ENCODE measurements at regions not wholly inside any gene's neighbourhood (a gene's known extent, or its start where the extent isn't known, plus 50 kb on each side); places are given as distances from the start of the nearest gene placed in this dataset.

DNA sequence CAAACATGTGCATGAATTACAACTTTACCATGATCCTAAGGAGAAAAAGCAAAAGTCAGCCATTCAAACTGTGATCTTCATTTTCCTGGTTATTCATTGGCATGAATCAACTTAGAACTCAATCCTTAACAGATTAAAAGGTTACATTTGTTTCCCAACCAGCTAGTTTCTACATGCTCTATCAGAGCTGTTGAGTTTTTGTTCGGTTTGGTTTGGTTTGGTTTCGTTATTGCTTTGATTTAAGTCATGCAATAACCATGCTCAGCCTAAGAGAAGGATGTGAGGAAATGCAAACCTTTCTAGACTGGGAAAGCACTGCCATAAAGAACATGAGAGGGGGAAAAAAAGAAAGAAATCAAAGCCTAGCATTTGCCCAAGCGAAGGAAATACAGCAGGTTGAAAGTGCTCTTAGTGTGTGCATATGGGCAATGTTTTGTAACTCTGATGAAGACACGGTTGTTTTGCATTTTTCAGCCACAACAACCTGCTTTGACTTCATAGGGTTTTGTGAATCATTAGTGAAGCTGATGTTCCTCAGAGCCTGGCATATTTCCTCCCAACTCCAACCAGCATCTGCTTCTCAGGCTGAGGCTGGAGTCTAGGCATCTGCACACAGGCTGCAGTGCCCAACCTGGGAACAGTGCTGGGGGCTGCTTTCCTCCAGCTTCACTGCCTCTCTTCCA lies 234.3 kb downstream of the ZNF674 start:
- no peaks in the 10 kb centered on the region for H3K27me3 ChIP-seq (ENCODE audit: control insufficient read depth, insufficient read depth, low read length)
- TF ChIP-seq, protein P1, sequence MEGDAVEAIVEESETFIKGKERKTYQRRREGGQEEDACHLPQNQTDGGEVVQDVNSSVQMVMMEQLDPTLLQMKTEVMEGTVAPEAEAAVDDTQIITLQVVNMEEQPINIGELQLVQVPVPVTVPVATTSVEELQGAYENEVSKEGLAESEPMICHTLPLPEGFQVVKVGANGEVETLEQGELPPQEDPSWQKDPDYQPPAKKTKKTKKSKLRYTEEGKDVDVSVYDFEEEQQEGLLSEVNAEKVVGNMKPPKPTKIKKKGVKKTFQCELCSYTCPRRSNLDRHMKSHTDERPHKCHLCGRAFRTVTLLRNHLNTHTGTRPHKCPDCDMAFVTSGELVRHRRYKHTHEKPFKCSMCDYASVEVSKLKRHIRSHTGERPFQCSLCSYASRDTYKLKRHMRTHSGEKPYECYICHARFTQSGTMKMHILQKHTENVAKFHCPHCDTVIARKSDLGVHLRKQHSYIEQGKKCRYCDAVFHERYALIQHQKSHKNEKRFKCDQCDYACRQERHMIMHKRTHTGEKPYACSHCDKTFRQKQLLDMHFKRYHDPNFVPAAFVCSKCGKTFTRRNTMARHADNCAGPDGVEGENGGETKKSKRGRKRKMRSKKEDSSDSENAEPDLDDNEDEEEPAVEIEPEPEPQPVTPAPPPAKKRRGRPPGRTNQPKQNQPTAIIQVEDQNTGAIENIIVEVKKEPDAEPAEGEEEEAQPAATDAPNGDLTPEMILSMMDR (IDR thresholded peaks at IDR 0.05; ENCODE audit: low read depth, low read length), result no peak
- no peak for DNase-seq (ENCODE audit: low read depth, low spot score)
- ChIA-PET POLR2A (no interaction called here), CTCF (no interaction called here)
- no peak overlapping the region for H3K27ac ChIP-seq (ENCODE audit: low read depth, low read length)
- no peaks in the 10 kb centered on the region; the same call in 1 of the 2 replicates for H3K9me3 ChIP-seq (ENCODE audit: control insufficient read depth, insufficient read depth, low read length)
- no peak overlapping the region for H3K4me3 ChIP-seq (ENCODE audit: low read depth, low read length)

DNA sequence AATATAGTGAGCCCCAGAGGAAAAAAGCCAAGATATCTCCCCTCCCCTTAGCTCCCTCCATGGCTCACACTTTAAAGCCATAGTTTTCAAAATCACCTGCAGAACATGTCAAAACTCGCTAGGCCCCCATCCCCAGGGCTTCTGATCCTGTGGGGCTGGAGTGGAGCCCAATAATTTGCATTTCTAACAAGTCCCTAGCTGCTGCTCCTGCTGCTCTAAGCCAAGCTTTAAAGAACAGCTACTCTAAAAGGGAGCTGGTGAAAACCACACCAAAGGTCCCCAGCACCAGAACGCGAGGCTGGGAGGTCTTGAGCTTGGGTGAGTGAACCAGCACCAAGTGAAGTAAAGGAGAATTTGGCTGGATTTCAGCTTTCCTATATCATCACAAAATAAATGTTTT lies 237.1 kb downstream of the ZNF674 start:
- Histone ChIP-seq H3K9me3 (ENCODE audit: control insufficient read depth, insufficient read depth, low read length) (no peaks in the 10 kb centered on the region; the same call in 1 of the 2 replicates), H3K4me3 (ENCODE audit: low read depth, low read length) (no peak overlapping the region), H3K27ac (ENCODE audit: low read depth, low read length) (no peak overlapping the region), H3K27me3 (ENCODE audit: control insufficient read depth, insufficient read depth, low read length) (no peaks in the 10 kb centered on the region)
- TF ChIP-seq, protein P1 (IDR thresholded peaks at IDR 0.05; ENCODE audit: low read depth, low read length), result no peak
- ChIA-PET POLR2A (no interaction called here), CTCF (no interaction called here)
- no peak for DNase-seq (ENCODE audit: low read depth, low spot score)

GRCh38 chrX:46306103-46306502 lies 239.1 kb downstream of the ZNF674 start:
- POLR2A ChIA-PET, result no interaction called here
- Histone ChIP-seq H3K27ac (ENCODE audit: low read depth, low read length) (no peak overlapping the region), H3K27me3 (ENCODE audit: control insufficient read depth, insufficient read depth, low read length) (no peaks in the 10 kb centered on the region), H3K4me3 (ENCODE audit: low read depth, low read length) (no peak overlapping the region), H3K9me3 (ENCODE audit: control insufficient read depth, insufficient read depth, low read length) (no peaks in the 10 kb centered on the region; the same call in 1 of the 2 replicates)
- TF ChIP-seq, protein P1 (IDR thresholded peaks at IDR 0.05; ENCODE audit: low read depth, low read length), result no peak
- CTCF ChIA-PET, result no interaction called here
- no peak for DNase-seq (ENCODE audit: low read depth, low spot score)

- Histone ChIP-seq H3K4me3 (ENCODE audit: low read depth, low read length) (no peak overlapping the region), H3K27ac (ENCODE audit: low read depth, low read length) (no peak overlapping the region), H3K9me3 (ENCODE audit: control insufficient read depth, insufficient read depth, low read length) (no peaks in the 10 kb centered on the region; the same call in 1 of the 2 replicates), H3K27me3 (ENCODE audit: control insufficient read depth, insufficient read depth, low read length) (no peaks in the 10 kb centered on the region)
- TF ChIP-seq, protein P1 (IDR thresholded peaks at IDR 0.05; ENCODE audit: low read depth, low read length), result no peak
- POLR2A ChIA-PET, result no interaction called here
- DNase-seq (ENCODE audit: low read depth, low spot score), result no peak
- CTCF ChIA-PET, result no interaction called here
Observed at GRCh38 chrX:46305431-46305830, 239.8 kb downstream of the ZNF674 start.

DNA sequence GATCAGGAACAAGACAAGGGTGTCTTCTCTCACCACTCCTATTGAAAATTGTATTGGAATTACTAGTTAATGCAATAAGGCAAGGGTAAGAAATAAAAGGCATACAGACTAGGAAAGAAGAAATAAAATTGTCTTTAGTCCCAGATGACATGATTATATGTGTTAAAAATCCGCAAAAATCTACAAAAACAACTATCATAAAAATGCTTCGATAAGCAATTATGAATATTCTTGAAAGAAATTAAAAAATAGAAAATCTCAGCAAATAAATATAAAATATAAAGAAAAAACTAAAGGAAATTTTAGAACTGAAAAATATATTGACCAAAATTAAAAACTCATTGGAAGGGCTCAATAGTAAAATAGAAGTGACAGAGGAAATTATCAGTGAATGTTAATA lies 243.3 kb downstream of the ZNF674 start:
- Histone ChIP-seq H3K9me3 (ENCODE audit: control insufficient read depth, insufficient read depth, low read length) (no peaks in the 10 kb centered on the region; the same call in 1 of the 2 replicates), H3K27me3 (ENCODE audit: control insufficient read depth, insufficient read depth, low read length) (no peaks in the 10 kb centered on the region), H3K27ac (ENCODE audit: low read depth, low read length) (no peak overlapping the region), H3K4me3 (ENCODE audit: low read depth, low read length) (no peak overlapping the region)
- ChIA-PET POLR2A (no interaction called here), CTCF (no interaction called here)
- no peak for DNase-seq (ENCODE audit: low read depth, low spot score)
- TF ChIP-seq, protein P1 (IDR thresholded peaks at IDR 0.05; ENCODE audit: low read depth, low read length), result no peak

Measured in AG04450 (cell line).